Endothelial cell of umbilical vein (primary cell): ENCODE measurements at regions not wholly inside any gene's neighbourhood (a gene's known extent, or its start where the extent isn't known, plus 50 kb on each side); places are given as distances from the start of the nearest gene placed in this dataset.

Source experiments
- BruUV-seq: library from RNA; stranded (reverse); fragments of 400-500 nt; replicated peaks from 2 replicates; lab custom pipeline; 2021; lab: Mats Ljungman, UMichigan
- CTCF ChIA-PET: fragments of 300-600, 350-600 bp; sonication (Branson Sonifier 250); formaldehyde crosslinking; loops from one replicate; lab custom pipeline; 2021; ENCODE audit warnings: antibody characterized with exemption, inconsistent platforms; lab: Charles Lee
- POLR2A ChIA-PET: fragments of 300-600, 350-600 bp; sonication (Branson Sonifier 250); formaldehyde crosslinking; loops from one replicate; lab custom pipeline; 2021; ENCODE audit warnings: antibody characterized with exemption, inconsistent platforms; lab: Charles Lee
- DNase-seq: peaks from one replicate; pipeline ENCODE4 v3.0.0-alpha.2; 2011; ENCODE audit warnings: low read depth, low spot score
- FAIRE-seq: peaks from 2 replicates; lab custom pipeline; 2011; peaks lifted over from hg19 to GRCh38; lab: Jason Lieb, UNC
- H2AFZ ChIP-seq: 2 replicates; pipeline ENCODE4 v1.6.0; 2012; ENCODE audit warnings: low read depth, low read length, control low read depth, inconsistent platforms
- H3K27ac ChIP-seq: 2 replicates; pipeline ENCODE4 v1.5.1; 2011; ENCODE audit warnings: low read depth, mild to moderate bottlenecking, control low read depth, low read length, moderate library complexity; ENCODE audit not compliant: insufficient read depth
- H3K27me3 ChIP-seq, 2 experiments: 2 replicates each; pipeline versions ENCODE4 v1.6.0 to v1.6.1; 2011; ENCODE audit warnings: low read length in 2 of 2, mixed read lengths in 1 of 2; ENCODE audit not compliant: control insufficient read depth in 2 of 2, insufficient read depth in 2 of 2
- H3K36me3 ChIP-seq, 2 experiments: 2 replicates in 1 of 2; 3 replicates in 1 of 2; pipeline ENCODE4 v1.5.1; 2011; ENCODE audit warnings: low read length in 2 of 2, mild to moderate bottlenecking in 1 of 2, moderate library complexity in 1 of 2; ENCODE audit not compliant: control insufficient read depth in 2 of 2, insufficient read depth in 2 of 2; ENCODE audit errors: extremely low read depth in 1 of 2
- H3K4me1 ChIP-seq: 3 replicates; pipeline ENCODE4 v1.5.1; 2011; ENCODE audit warnings: mild to moderate bottlenecking, low read length; ENCODE audit not compliant: control insufficient read depth, insufficient read depth; ENCODE audit errors: extremely low read depth
- H3K4me2 ChIP-seq: 2 replicates; pipeline ENCODE4 v1.6.1; 2011; ENCODE audit warnings: low read length, control low read depth, mixed read lengths; ENCODE audit not compliant: insufficient read depth
- H3K4me3 ChIP-seq, 3 experiments: fragments of 200-600 bp in 1 of 3; sonication (generic), shearing (Covaris generic) in 1 of 3; replicated peaks in 1 of 3; 2 replicates each; pipeline ENCODE4 v1.5.1; 2011 to 2016; ENCODE audit warnings: control low read depth in 3 of 3, low read length in 3 of 3, mild to moderate bottlenecking in 2 of 3, inconsistent platforms in 1 of 3, low read depth in 1 of 3, moderate library complexity in 1 of 3; ENCODE audit not compliant: insufficient read depth in 1 of 3
- H3K79me2 ChIP-seq: 2 replicates; pipeline ENCODE4 v1.6.0; 2012; ENCODE audit warnings: low read length, inconsistent platforms; ENCODE audit not compliant: control insufficient read depth, insufficient read depth
- H3K9ac ChIP-seq: replicated peaks from 2 replicates; pipeline ENCODE3; 2011; ENCODE audit warnings: low read length, control low read depth; ENCODE audit not compliant: insufficient read depth; ENCODE audit errors: extremely low read depth
- H3K9me1 ChIP-seq: replicated peaks from 3 replicates; pipeline ENCODE4 v1.6.0; 2011; ENCODE audit warnings: mild to moderate bottlenecking, low read length; ENCODE audit not compliant: control insufficient read depth, insufficient read depth; ENCODE audit errors: extremely low read depth
- H3K9me3 ChIP-seq: replicated peaks from 2 replicates; pipeline ENCODE4 v1.5.1; 2012; ENCODE audit warnings: low read length, inconsistent platforms; ENCODE audit not compliant: control insufficient read depth, insufficient read depth
- H4K20me1 ChIP-seq: replicated peaks from 2 replicates; pipeline ENCODE3; 2011; ENCODE audit warnings: mild to moderate bottlenecking, low read length; ENCODE audit not compliant: control insufficient read depth, insufficient read depth; ENCODE audit errors: extremely low read depth
- EZH2 ChIP-seq: IDR thresholded peaks from 2 replicates; pipeline ENCODE4 v1.6.1; 2012; ENCODE audit warnings: borderline replicate concordance, low read depth, mild to moderate bottlenecking, moderate library complexity, low read length, inconsistent platforms; ENCODE audit not compliant: severe bottlenecking
- FOS ChIP-seq: IDR thresholded peaks from 2 replicates; pipeline ENCODE4 v1.6.1; 2011; ENCODE audit warnings: mild to moderate bottlenecking, low read length, moderate library complexity, borderline replicate concordance; ENCODE audit not compliant: insufficient read depth
- GATA2 ChIP-seq: IDR thresholded peaks from 2 replicates; pipeline ENCODE4 v1.7.0; 2011; ENCODE audit warnings: low read depth, mild to moderate bottlenecking, moderate library complexity, mixed read lengths, low read length; ENCODE audit not compliant: insufficient read length, insufficient read depth
- JUN ChIP-seq: IDR thresholded peaks from 2 replicates; pipeline ENCODE4 v1.6.1; 2011; ENCODE audit warnings: borderline replicate concordance, low read depth; ENCODE audit not compliant: insufficient read length, insufficient read depth
- MYC ChIP-seq: IDR thresholded peaks from one replicate; pipeline ENCODE4 v1.6.1; 2011; ENCODE audit warnings: mild to moderate bottlenecking, low read depth, low read length
- POLR2A ChIP-seq: IDR thresholded peaks from 2 replicates; pipeline ENCODE4 v1.6.1; 2012; ENCODE audit warnings: low read depth, mild to moderate bottlenecking, control low read depth, low read length
- POLR2AphosphoS5 ChIP-seq: IDR thresholded peaks from 2 replicates; pipeline ENCODE4 v1.6.1; 2012; ENCODE audit warnings: low read depth, mild to moderate bottlenecking, control low read depth, low read length, moderate library complexity; ENCODE audit not compliant: insufficient read depth
- dilution Hi-C: fragments of 300-500 bp; cut with MboI; formaldehyde crosslinking; loops from one replicate; pipeline ENCODE4 v1.15.0; 2019; ENCODE audit warnings: low sequenced_read_pairs; ENCODE audit not compliant: extremely low pct_ligation_motif_present
- intact Hi-C: fragments of 100-400 bp; cut with micrococcal nuclease; formaldehyde crosslinking; loops from one replicate; pipeline ENCODE4 v1.10.0; 2022
- TF ChIP-seq, protein P1 (sequence below): IDR thresholded peaks from 2 replicates; pipeline ENCODE4 v1.6.1; 2011; ENCODE audit not compliant: insufficient read depth, insufficient read length
- TF ChIP-seq, protein P2 (sequence below), 2 donors: IDR thresholded peaks; 1 replicate in 1 of 2; 2 replicates in 1 of 2; pipeline ENCODE4 v1.5.1; 2011; ENCODE audit warnings: low read length in 2 of 2, mild to moderate bottlenecking in 2 of 2, moderate library complexity in 2 of 2, control low read depth in 1 of 2, inconsistent platforms in 1 of 2, low read depth in 1 of 2; ENCODE audit not compliant: insufficient read depth in 1 of 2; ENCODE audit errors: extremely low read depth in 1 of 2

DNA sequence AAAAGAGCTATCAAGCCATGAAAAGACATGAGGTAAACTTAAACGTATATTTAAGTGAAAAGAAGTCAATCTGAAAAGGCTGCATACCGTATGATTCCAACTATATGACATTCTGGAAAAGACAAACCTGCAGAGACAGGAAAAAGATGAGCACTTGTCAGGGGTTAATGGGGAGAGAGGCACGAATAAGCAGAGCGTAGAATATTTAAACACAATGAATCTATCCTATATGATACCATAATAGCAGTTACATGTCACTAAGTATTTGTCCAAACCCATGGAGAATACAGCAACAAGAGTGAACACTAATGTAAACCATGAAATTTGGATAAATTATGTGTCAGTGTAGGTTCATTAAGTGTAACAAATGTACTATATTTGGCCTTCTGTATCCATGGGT, 560.3 kb upstream of the ANO3 start:
- no peak overlapping the region for H3K4me2 ChIP-seq
- no peak overlapping the region for H3K4me3 ChIP-seq
- ChIA-PET CTCF (no interaction called here), POLR2A (no interaction called here)
- no peak overlapping the region for H2AFZ ChIP-seq
- no peaks in the 10 kb centered on the region for H3K79me2 ChIP-seq
- TF ChIP-seq, protein P1, sequence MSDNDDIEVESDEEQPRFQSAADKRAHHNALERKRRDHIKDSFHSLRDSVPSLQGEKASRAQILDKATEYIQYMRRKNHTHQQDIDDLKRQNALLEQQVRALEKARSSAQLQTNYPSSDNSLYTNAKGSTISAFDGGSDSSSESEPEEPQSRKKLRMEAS, result no peak
- TF ChIP-seq POLR2A (no peak), EZH2 (no peak), POLR2AphosphoS5 (no peak), GATA2 (no peak), MYC (no peak), JUN (no peak), FOS (no peak)
- TF ChIP-seq, protein P2, sequence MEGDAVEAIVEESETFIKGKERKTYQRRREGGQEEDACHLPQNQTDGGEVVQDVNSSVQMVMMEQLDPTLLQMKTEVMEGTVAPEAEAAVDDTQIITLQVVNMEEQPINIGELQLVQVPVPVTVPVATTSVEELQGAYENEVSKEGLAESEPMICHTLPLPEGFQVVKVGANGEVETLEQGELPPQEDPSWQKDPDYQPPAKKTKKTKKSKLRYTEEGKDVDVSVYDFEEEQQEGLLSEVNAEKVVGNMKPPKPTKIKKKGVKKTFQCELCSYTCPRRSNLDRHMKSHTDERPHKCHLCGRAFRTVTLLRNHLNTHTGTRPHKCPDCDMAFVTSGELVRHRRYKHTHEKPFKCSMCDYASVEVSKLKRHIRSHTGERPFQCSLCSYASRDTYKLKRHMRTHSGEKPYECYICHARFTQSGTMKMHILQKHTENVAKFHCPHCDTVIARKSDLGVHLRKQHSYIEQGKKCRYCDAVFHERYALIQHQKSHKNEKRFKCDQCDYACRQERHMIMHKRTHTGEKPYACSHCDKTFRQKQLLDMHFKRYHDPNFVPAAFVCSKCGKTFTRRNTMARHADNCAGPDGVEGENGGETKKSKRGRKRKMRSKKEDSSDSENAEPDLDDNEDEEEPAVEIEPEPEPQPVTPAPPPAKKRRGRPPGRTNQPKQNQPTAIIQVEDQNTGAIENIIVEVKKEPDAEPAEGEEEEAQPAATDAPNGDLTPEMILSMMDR (IDR thresholded peaks at IDR 0.05; ENCODE audit: extremely low read depth in 1 of 2, insufficient read depth in 1 of 2, low read depth in 1 of 2, low read length in 2 of 2), result no peak
- no peak overlapping the region for H3K9ac ChIP-seq
- H3K9me1 ChIP-seq, result no peaks in the 10 kb centered on the region
- H4K20me1 ChIP-seq, result no peaks in the 10 kb centered on the region
- H3K36me3 ChIP-seq, result no peaks in the 10 kb centered on the region
- FAIRE-seq (no peak), DNase-seq (no peak)
- H3K4me1 ChIP-seq, result no peaks in the 10 kb centered on the region
- H3K9me3 ChIP-seq, result no peaks in the 10 kb centered on the region
- intact Hi-C loops (no loop called here), dilution Hi-C loops (no loop called here)
- no TSS peak for BruUV-seq
- no peaks in the 10 kb centered on the region for H3K27me3 ChIP-seq
- H3K27ac ChIP-seq, result no peak overlapping the region
